Cardiac muscle cell (in vitro differentiated cells and primary cell): ENCODE measurements at regions not wholly inside any gene's neighbourhood (a gene's known extent, or its start where the extent isn't known, plus 50 kb on each side); places are given as distances from the start of the nearest gene placed in this dataset.
"Not testable (repeated sequence)": the region's sequence is repeated elsewhere in the genome, so short reads cannot be mapped to it uniquely, and the experiment has no call there.

ENCODE experiments used
- DNase-seq, 2 donors: peaks; one replicate each; pipeline versions ENCODE4 v3.0.0 to v3.0.0-alpha.2; 2010 to 2017; ENCODE audit warnings: low read depth in 1 of 2, low spot score in 1 of 2
- H3K27ac ChIP-seq: fragments of 200-600 bp; sonication (generic); 2 replicates; pipeline ENCODE4 v1.5.1; 2016
- H3K27me3 ChIP-seq: fragments of 200-600 bp; sonication (generic); 2 replicates; pipeline ENCODE4 v1.6.0; 2016; ENCODE audit warnings: control low read depth
- H3K36me3 ChIP-seq: fragments of 200-600 bp; sonication (generic); 2 replicates; pipeline ENCODE4 v1.5.1; 2016; ENCODE audit warnings: control low read depth
- H3K4me1 ChIP-seq: fragments of 200-600 bp; sonication (generic); 2 replicates; pipeline ENCODE4 v1.8.1; 2017; ENCODE audit warnings: low read depth, mild to moderate bottlenecking, mixed run types
- H3K4me3 ChIP-seq: fragments of 200-600 bp; sonication (generic); 2 replicates; pipeline ENCODE4 v1.5.1; 2016; ENCODE audit warnings: mild to moderate bottlenecking
- H3K9me3 ChIP-seq: fragments of 200-600 bp; sonication (generic); 2 replicates; pipeline ENCODE4 v1.5.1; 2017; ENCODE audit warnings: low read depth, mild to moderate bottlenecking, control low read depth
- TF ChIP-seq, protein P1 (sequence below): IDR thresholded peaks from 2 replicates; pipeline ENCODE4 v1.5.1; 2012; ENCODE audit warnings: low read depth, mild to moderate bottlenecking, low read length

DNA sequence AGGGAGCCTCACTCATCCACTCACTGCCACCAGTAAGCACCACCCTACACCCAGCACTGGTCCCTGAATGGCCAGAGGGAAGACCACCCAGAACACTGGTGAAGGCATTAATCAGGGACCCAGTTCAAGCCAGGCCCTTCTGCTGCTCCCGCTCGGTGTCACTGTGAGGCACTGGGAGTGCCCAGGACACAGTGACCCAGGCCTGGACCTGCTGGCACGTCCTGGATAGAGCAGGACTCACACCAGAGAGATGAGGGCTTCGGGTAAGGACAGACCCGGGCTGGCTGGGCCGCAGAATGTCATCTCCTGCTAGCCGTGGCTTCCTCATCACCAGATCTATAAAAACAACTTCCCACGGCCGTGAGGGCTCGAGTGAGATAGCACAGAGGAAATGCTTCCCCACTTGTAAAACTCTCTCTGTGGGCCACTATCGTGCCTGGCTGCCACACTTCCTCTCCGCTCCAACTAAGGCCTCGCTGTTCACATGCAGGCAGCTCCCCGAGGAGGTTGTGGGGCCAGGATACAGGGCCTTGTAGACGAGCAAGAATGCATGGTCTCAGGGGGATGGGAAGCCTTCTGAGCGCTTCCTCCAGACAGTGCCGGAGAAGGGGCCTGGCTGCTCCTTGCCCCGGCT lies 158.1 kb downstream of the NPIPB11 start:
- not testable (repeated sequence) for H3K27ac ChIP-seq, H3K27me3 ChIP-seq, H3K4me3 ChIP-seq, H3K36me3 ChIP-seq, H3K4me1 ChIP-seq, H3K9me3 ChIP-seq
- peak in 1 of 2 donors; percentile 45 for DNase-seq

DNA sequence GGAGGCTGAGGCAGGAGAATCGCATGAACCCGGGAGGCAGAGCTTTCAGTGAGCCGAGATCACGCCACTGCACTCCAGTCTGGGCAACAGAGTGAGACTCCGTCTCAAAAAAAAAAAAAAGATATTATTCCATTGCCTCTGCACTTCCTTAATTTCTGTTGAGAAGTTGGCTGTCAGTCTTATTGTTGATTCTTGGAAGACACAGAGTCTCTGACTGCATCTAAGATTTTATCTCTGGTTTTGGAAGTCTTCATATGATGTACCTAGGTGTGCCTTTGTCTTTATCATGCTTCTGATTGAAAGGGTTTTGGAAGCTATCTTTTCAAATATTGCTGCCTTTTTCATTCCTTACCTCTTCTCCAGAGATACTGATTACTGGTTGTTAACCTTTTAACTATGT lies 160.4 kb downstream of the NPIPB11 start:
- H3K36me3 ChIP-seq, DNase-seq, H3K4me3 ChIP-seq, H3K27ac ChIP-seq, H3K9me3 ChIP-seq, H3K4me1 ChIP-seq, H3K27me3 ChIP-seq: not testable (repeated sequence)

DNA sequence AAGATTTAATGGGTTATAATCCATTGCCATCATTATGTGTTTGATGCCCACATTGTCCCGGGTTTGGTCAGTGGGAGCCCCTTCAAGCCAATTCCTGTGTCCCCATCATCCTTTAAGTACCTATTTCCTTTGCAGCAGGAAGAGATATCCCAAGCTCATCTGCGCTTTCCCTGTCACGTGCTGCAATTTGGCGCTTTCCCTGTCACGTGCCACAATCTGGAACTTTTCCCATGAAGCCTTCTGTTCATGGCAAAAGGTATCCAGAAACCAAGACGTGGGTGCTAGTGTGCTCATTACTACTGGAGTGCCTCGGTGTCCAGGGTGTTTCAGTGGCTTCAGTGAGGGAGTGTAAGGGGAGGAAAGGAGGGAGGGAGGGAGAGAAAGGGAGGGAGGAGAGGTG lies 168.5 kb downstream of the NPIPB11 start:
- TF ChIP-seq, protein P1, sequence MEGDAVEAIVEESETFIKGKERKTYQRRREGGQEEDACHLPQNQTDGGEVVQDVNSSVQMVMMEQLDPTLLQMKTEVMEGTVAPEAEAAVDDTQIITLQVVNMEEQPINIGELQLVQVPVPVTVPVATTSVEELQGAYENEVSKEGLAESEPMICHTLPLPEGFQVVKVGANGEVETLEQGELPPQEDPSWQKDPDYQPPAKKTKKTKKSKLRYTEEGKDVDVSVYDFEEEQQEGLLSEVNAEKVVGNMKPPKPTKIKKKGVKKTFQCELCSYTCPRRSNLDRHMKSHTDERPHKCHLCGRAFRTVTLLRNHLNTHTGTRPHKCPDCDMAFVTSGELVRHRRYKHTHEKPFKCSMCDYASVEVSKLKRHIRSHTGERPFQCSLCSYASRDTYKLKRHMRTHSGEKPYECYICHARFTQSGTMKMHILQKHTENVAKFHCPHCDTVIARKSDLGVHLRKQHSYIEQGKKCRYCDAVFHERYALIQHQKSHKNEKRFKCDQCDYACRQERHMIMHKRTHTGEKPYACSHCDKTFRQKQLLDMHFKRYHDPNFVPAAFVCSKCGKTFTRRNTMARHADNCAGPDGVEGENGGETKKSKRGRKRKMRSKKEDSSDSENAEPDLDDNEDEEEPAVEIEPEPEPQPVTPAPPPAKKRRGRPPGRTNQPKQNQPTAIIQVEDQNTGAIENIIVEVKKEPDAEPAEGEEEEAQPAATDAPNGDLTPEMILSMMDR = no peak
- no peaks in the 10 kb centered on the region for H3K4me1 ChIP-seq

DNA sequence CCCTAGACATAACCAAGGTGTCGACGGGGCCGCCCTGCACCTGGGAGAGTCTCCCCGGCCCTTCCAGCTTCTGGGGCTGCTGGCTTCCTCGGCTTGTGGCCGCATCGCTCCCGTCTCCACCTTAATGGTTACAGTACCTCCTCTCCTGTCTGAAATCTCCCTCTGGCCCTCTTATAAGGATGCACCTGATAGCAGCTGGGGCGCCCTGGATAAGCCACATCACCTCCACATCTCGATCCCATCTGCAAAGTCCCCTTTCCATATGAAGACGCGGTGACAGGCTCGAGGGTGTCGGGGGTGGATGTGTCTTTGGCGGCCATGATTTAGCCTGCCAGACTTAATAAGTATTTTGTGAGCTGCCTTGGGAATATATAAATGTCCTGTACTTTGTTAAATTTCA lies 169.0 kb downstream of the NPIPB11 start:
- H3K4me1 ChIP-seq, H3K27ac ChIP-seq, H3K4me3 ChIP-seq, H3K27me3 ChIP-seq, H3K36me3 ChIP-seq, H3K9me3 ChIP-seq, DNase-seq: not testable (repeated sequence)

More for the DNA sequence above, 168.5 kb downstream of the NPIPB11 start:
- H3K27ac ChIP-seq = no peak overlapping the region
- H3K4me3 ChIP-seq = no peak overlapping the region
- no peaks in the 10 kb centered on the region for H3K36me3 ChIP-seq
- no peak for DNase-seq
- no peaks in the 10 kb centered on the region for H3K27me3 ChIP-seq
- no peaks in the 10 kb centered on the region for H3K9me3 ChIP-seq

DNA sequence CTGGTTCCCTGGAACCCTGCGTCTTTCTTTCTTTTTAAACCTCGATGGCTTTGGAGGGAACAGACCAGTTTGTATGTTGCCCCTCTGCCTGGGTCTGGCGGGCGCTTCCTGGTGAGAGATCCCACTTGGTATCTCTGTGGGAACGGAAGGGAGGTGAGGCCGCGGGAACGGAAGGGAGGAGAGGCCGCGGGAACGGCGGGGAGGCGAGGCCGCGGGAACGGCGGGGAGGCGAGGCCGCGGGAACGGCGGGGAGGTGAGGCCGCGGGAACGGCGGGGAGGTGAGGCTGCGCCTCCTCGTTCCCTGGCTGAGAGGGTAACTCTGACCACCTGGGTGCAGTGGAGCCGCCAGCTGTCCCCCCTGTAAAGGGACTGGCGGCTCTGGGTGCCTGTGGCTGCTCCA lies 169.5 kb downstream of the NPIPB11 start:
- not testable (repeated sequence) for DNase-seq, H3K36me3 ChIP-seq, H3K9me3 ChIP-seq, H3K27me3 ChIP-seq, H3K4me1 ChIP-seq, H3K27ac ChIP-seq, H3K4me3 ChIP-seq

DNA sequence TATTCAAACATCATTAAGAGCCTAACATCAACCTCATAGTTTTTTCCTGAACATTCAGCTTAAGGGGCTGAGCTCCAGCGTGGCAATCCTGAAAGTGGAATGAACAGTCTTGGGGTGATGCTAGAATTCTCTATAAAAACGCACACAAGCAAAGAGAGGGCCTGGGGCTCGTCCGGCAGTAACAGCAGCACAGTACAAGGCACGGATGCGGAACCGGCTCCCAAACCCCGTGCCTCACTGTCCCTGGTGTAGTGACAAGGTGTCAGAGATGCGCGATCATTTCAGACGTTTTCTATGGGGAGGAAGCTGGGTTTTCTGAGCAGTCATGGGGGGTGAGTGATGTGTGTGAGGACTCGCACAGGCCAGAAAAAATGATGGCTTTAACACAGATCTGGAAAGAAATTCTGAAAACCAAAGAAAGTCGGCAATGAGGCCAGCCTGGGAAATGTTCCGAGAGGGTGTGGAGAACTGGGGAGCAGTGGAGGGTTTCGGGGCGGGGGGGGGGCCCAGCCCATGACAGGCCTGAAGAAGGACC lies 170.6 kb downstream of the NPIPB11 start:
- H3K36me3 ChIP-seq, H3K27me3 ChIP-seq, H3K4me3 ChIP-seq, DNase-seq, H3K27ac ChIP-seq, H3K9me3 ChIP-seq, H3K4me1 ChIP-seq: not testable (repeated sequence)

DNA sequence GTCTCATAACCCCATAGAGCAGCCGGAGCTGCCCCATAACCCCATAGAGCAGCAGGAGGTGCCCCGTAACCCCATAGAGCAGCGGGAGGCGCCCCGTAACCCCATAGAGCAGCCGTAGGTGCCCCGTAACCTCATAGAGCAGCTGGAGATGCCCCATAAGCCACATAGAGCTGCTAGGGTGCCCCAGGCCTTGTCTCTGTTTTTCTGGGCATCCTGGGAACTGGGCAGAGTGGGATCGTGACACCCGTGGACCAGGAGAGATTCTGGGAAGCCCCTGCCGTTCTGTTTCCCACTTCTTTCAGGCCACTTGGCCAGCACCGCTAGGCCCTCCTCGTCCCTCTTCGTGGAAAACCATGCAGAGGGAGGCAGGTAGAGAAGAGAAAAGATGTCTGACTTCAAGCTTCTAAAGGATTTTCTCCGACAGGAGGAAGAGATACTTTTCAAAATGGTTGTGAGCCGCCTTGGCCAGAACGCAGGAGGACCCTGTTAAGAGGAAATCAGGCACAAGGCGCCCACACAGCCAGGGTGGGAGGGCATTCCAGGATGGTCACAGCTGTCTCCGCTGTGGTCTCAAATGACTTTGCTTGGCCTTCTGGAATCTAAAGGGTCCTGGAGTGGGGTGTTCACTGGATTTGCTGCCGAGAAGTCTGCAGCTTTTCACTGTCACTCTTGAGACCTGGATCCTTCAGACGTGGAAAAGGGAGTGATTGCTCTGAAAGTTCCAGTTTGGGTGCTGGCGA lies 171.8 kb downstream of the NPIPB11 start:
- H3K36me3 ChIP-seq, H3K27me3 ChIP-seq, H3K4me1 ChIP-seq, H3K4me3 ChIP-seq, H3K9me3 ChIP-seq, DNase-seq: not testable (repeated sequence)
- peak overlapping the region; percentile 48 for H3K27ac ChIP-seq

DNA sequence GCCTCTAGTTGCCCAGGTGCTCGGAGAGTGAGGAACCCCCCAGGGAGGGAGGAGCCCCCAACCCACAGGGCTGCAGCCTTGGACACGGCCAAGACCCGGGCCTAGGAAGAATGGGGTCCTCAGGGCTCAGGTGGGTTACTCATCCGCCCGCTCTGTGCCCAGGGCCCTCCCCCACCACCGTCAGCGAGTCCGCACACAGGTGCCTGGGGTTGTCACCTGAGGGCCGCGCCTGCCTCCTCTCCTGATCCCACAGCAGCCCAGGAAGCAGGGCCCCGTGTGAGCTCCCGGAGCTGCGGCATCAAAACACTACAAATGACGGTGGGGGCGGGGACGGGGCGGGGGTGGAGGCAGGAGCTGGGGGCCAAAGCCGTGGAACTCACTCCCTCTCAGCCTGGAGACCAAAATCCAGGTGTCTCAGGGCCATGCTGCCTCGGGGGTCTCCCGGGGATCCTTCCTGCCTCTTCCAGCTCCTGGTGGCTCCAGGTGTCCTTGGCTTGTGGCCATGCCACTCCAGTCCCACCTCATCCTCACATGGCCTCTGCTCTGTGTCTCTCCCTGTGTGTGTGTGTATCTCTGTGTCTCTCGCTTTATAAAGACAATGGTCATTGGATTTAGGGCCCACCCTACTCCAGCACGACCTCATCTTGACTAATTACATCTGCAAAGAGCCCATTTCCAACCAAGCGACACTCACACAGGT lies 172.7 kb downstream of the NPIPB11 start:
- H3K27me3 ChIP-seq, DNase-seq, H3K36me3 ChIP-seq, H3K9me3 ChIP-seq, H3K27ac ChIP-seq, H3K4me3 ChIP-seq, H3K4me1 ChIP-seq: not testable (repeated sequence)
